Astrocyte (in vitro differentiated cells and primary cell): ENCODE measurements at regions not wholly inside any gene's neighbourhood (a gene's known extent, or its start where the extent isn't known, plus 50 kb on each side); places are given as distances from the start of the nearest gene placed in this dataset.
A peak's percentile ranks its signal among the peaks of the same experiment; 100 is the strongest.

Experiments used
- DNase-seq: peaks from one replicate; pipeline ENCODE4 v3.0.0-alpha.2; 2010; ENCODE audit warnings: low read depth
- FAIRE-seq: peaks from 2 replicates; lab custom pipeline; 2011; peaks lifted over from hg19 to GRCh38; lab: Jason Lieb, UNC
- H2AFZ ChIP-seq: 2 replicates; pipeline ENCODE4 v1.6.0; 2012; ENCODE audit warnings: low read depth, low read length, inconsistent platforms
- H3K27ac ChIP-seq: 2 replicates; pipeline ENCODE4 v1.5.1; 2011; ENCODE audit warnings: low read depth, low read length, inconsistent platforms
- H3K27me3 ChIP-seq: 2 replicates; pipeline ENCODE4 v1.6.0; 2011; ENCODE audit warnings: low read length, inconsistent platforms; ENCODE audit not compliant: insufficient read depth
- H3K36me3 ChIP-seq: 2 replicates; pipeline ENCODE4 v1.5.1; 2011; ENCODE audit warnings: low read length, inconsistent platforms; ENCODE audit not compliant: insufficient read depth
- H3K4me1 ChIP-seq: 2 replicates; pipeline ENCODE4 v1.5.1; 2011; ENCODE audit warnings: low read length, inconsistent platforms; ENCODE audit not compliant: insufficient read depth
- H3K4me2 ChIP-seq: 2 replicates; pipeline ENCODE4 v1.6.0; 2012; ENCODE audit warnings: low read length, inconsistent platforms
- H3K4me3 ChIP-seq: 2 replicates; pipeline ENCODE4 v1.5.1; 2011; ENCODE audit warnings: low read depth, mild to moderate bottlenecking, low read length, inconsistent platforms; ENCODE audit not compliant: insufficient read depth
- H3K79me2 ChIP-seq: 2 replicates; pipeline ENCODE4 v1.6.0; 2012; ENCODE audit warnings: mild to moderate bottlenecking, low read length, inconsistent platforms; ENCODE audit not compliant: insufficient read depth
- H3K9ac ChIP-seq: 2 replicates; pipeline ENCODE4 v1.6.0; 2012; ENCODE audit warnings: mild to moderate bottlenecking, low read length, inconsistent platforms
- H3K9me3 ChIP-seq: 2 replicates; pipeline ENCODE4 v1.5.1; 2012; ENCODE audit warnings: low read depth, mild to moderate bottlenecking, low read length, inconsistent platforms; ENCODE audit not compliant: insufficient read depth
- H4K20me1 ChIP-seq: 2 replicates; pipeline ENCODE4 v1.6.0; 2012; ENCODE audit warnings: low read length, inconsistent platforms; ENCODE audit not compliant: insufficient read depth
- H3K27ac Mint-ChIP-seq: one replicate; pipeline ENCODE4 v1.8.0; 2021; ENCODE audit warnings: mild to moderate bottlenecking, mixed read lengths; ENCODE audit not compliant: unreplicated experiment
- H3K27me3 Mint-ChIP-seq: one replicate; pipeline ENCODE4 v1.8.0; 2021; ENCODE audit warnings: low read depth, mixed read lengths; ENCODE audit not compliant: unreplicated experiment
- H3K36me3 Mint-ChIP-seq: one replicate; pipeline ENCODE4 v1.8.0; 2021; ENCODE audit warnings: low read depth, mixed read lengths; ENCODE audit not compliant: unreplicated experiment
- H3K4me1 Mint-ChIP-seq: one replicate; pipeline ENCODE4 v1.8.0; 2021; ENCODE audit warnings: low read depth, mixed read lengths; ENCODE audit not compliant: unreplicated experiment
- H3K4me3 Mint-ChIP-seq: one replicate; pipeline ENCODE4 v1.8.0; 2021; ENCODE audit warnings: mild to moderate bottlenecking, moderate library complexity, mixed read lengths; ENCODE audit not compliant: unreplicated experiment
- H3K9me3 Mint-ChIP-seq: one replicate; pipeline ENCODE4 v1.8.0; 2021; ENCODE audit warnings: mild to moderate bottlenecking, mixed read lengths; ENCODE audit not compliant: unreplicated experiment
- CTCF ChIP-seq: IDR thresholded peaks from 2 replicates; pipeline ENCODE4 v1.5.1; 2011; ENCODE audit warnings: low read depth, mild to moderate bottlenecking, inconsistent platforms, low read length, moderate library complexity; ENCODE audit not compliant: insufficient read depth
- EZH2 ChIP-seq: IDR thresholded peaks from 2 replicates; pipeline ENCODE4 v1.6.1; 2012; ENCODE audit warnings: mild to moderate bottlenecking, low read length, inconsistent platforms; ENCODE audit not compliant: insufficient read depth

- H3K4me1 ChIP-seq, result no peaks in the 10 kb centered on the region
- H4K20me1 ChIP-seq, result no peaks in the 10 kb centered on the region
- DNase-seq (no peak), FAIRE-seq (no peak)
- no peak overlapping the region for H3K27ac ChIP-seq
- no peak for TF ChIP-seq CTCF
- TF ChIP-seq EZH2, result no peak
- Mint-ChIP-seq H3K4me1 (peaks cover 10% of the 10 kb centered on the region), H3K27me3 (peaks cover 2% of the 10 kb centered on the region), H3K4me3 (no peak overlapping the region), H3K9me3 (no peaks in the 10 kb centered on the region), H3K36me3 (no peaks in the 10 kb centered on the region), H3K27ac (no peak overlapping the region)
- no peak overlapping the region for H3K4me3 ChIP-seq
- H3K9me3 ChIP-seq, result no peaks in the 10 kb centered on the region
- H3K27me3 ChIP-seq, result no peaks in the 10 kb centered on the region
- H3K9ac ChIP-seq, result no peak overlapping the region
- no peak overlapping the region for H2AFZ ChIP-seq
- no peaks in the 10 kb centered on the region for H3K79me2 ChIP-seq
- no peak overlapping the region for H3K4me2 ChIP-seq
- H3K36me3 ChIP-seq, result no peaks in the 10 kb centered on the region
These were observed 457.7 kb upstream of the TMPO start for GRCh38 chr12:98057701-98058100.

- H2AFZ ChIP-seq, result no peak overlapping the region
- Mint-ChIP-seq H3K27ac (no peak overlapping the region), H3K4me1 (peaks cover 10% of the 10 kb centered on the region), H3K27me3 (peaks cover 2% of the 10 kb centered on the region), H3K4me3 (no peak overlapping the region), H3K9me3 (no peaks in the 10 kb centered on the region), H3K36me3 (no peaks in the 10 kb centered on the region)
- H3K36me3 ChIP-seq, result no peaks in the 10 kb centered on the region
- TF ChIP-seq EZH2, result no peak
- no peak for TF ChIP-seq CTCF
- no peaks in the 10 kb centered on the region for H3K4me1 ChIP-seq
- H3K27ac ChIP-seq, result no peak overlapping the region
- H3K79me2 ChIP-seq, result no peaks in the 10 kb centered on the region
- H3K4me2 ChIP-seq, result no peak overlapping the region
- FAIRE-seq (no peak), DNase-seq (no peak)
- H3K9ac ChIP-seq, result no peak overlapping the region
- H4K20me1 ChIP-seq, result no peaks in the 10 kb centered on the region
- H3K27me3 ChIP-seq, result no peaks in the 10 kb centered on the region
- no peaks in the 10 kb centered on the region for H3K9me3 ChIP-seq
- no peak overlapping the region for H3K4me3 ChIP-seq
These were observed 457.2 kb upstream of the TMPO start for GRCh38 chr12:98058213-98058612.

GRCh38 chr12:98058838-98059237 is 456.6 kb upstream of the TMPO start:
- Histone ChIP-seq H3K4me1 (no peaks in the 10 kb centered on the region), H3K27me3 (no peaks in the 10 kb centered on the region), H3K27ac (no peak overlapping the region), H3K4me2 (no peak overlapping the region), H3K4me3 (no peak overlapping the region), H4K20me1 (no peaks in the 10 kb centered on the region), H3K9ac (no peak overlapping the region), H3K79me2 (no peaks in the 10 kb centered on the region), H2AFZ (no peak overlapping the region), H3K9me3 (no peaks in the 10 kb centered on the region), H3K36me3 (no peaks in the 10 kb centered on the region)
- no peaks in the 10 kb centered on the region for H3K9me3 Mint-ChIP-seq
- H3K4me3 Mint-ChIP-seq, result no peak overlapping the region
- peaks cover 2% of the 10 kb centered on the region for H3K27me3 Mint-ChIP-seq
- FAIRE-seq, result no peak
- peaks cover 10% of the 10 kb centered on the region for H3K4me1 Mint-ChIP-seq
- no peak for TF ChIP-seq EZH2
- no peak for TF ChIP-seq CTCF
- no peaks in the 10 kb centered on the region for H3K36me3 Mint-ChIP-seq
- H3K27ac Mint-ChIP-seq, result no peak overlapping the region
- peak; percentile 0 for DNase-seq
